Prostate gland (tissue), 2 donors: ENCODE measurements at regions not wholly inside any gene's neighbourhood (a gene's known extent, or its start where the extent isn't known, plus 50 kb on each side); places are given as distances from the start of the nearest gene placed in this dataset.

Experiments
- DNase-seq: peaks from one replicate; pipeline ENCODE4 v3.0.0-alpha.2; 2019; ENCODE audit warnings: low spot score
- H3K27ac ChIP-seq, 2 donors: fragments of 200-600 bp; sonication (generic); 2 replicates each; pipeline ENCODE4 v1.5.1; 2017 to 2019
- H3K27me3 ChIP-seq: fragments of 200-600 bp; sonication (generic); replicated peaks from 2 replicates; pipeline ENCODE4 v1.5.1; 2019; ENCODE audit not compliant: insufficient read depth
- H3K36me3 ChIP-seq, 2 donors: fragments of 200-600 bp; sonication (generic); 1 replicate in 1 of 2; 2 replicates in 1 of 2; pipeline versions ENCODE4 v1.5.1 to v1.8.1; 2017 to 2019
- H3K4me1 ChIP-seq: fragments of 200-600 bp; sonication (generic); replicated peaks from 2 replicates; pipeline ENCODE4 v1.5.1; 2019
- H3K4me3 ChIP-seq, 2 donors: fragments of 200-600 bp; sonication (generic); 2 replicates each; pipeline ENCODE4 v1.5.1; 2017 to 2019
- H3K9me3 ChIP-seq: fragments of 200-600 bp; sonication (generic); 2 replicates; pipeline ENCODE4 v1.5.1; 2017
- CTCF ChIP-seq, 4 experiments: fragments of 200-600 bp in 2 of 4; fragments of 450-650 bp in 2 of 4; sonication (generic) in 2 of 4; IDR thresholded peaks; 1 replicate in 3 of 4; 2 replicates in 1 of 4; pipeline ENCODE4 v1.5.1; 2016 to 2019; ENCODE audit warnings: antibody characterized with exemption in 4 of 4, mild to moderate bottlenecking in 2 of 4, moderate library complexity in 2 of 4
- POLR2A ChIP-seq: fragments of 450-650 bp; IDR thresholded peaks from one replicate; pipeline ENCODE4 v1.6.1; 2016; ENCODE audit warnings: antibody characterized with exemption, mild to moderate bottlenecking
- POLR2AphosphoS5 ChIP-seq: sonication (generic); formaldehyde crosslinking; IDR thresholded peaks from one replicate; pipeline ENCODE4 v1.6.1; 2017; ENCODE audit warnings: antibody characterized with exemption
- WGBS: methylation state at CpG from one replicate; pipeline ENCODE4 v1.1.5; 2018; 5-methylcytosine and 5-hydroxymethylcytosine counted together
- intact Hi-C: fragments of 100-400 bp; cut with DNase I; formaldehyde crosslinking; loops from one replicate; pipeline ENCODE4 v1.14.2; 2022

- intact Hi-C loops, result no loop called here
- Histone ChIP-seq H3K27ac (no peak overlapping the region), H3K36me3 (no peaks in the 10 kb centered on the region), H3K9me3 (no peaks in the 10 kb centered on the region), H3K4me1 (no peaks in the 10 kb centered on the region), H3K4me3 (no peak overlapping the region), H3K27me3 (no peaks in the 10 kb centered on the region)
- 98% methylated on average over 3 of the region's 3 CpGs for WGBS
- DNase-seq, result no peak
- TF ChIP-seq CTCF (IDR thresholded peaks at IDR 0.05) (no peak), POLR2AphosphoS5 (no peak), POLR2A (no peak)
These were observed 498.9 kb upstream of the EPHA7 start for GRCh38 chr6:93918258-93918657.

- intact Hi-C loops, result no loop called here
- Histone ChIP-seq H3K9me3 (no peaks in the 10 kb centered on the region), H3K4me1 (no peaks in the 10 kb centered on the region), H3K27ac (no peak overlapping the region), H3K27me3 (no peaks in the 10 kb centered on the region), H3K36me3 (no peaks in the 10 kb centered on the region), H3K4me3 (no peak overlapping the region)
- WGBS, result 97% methylated on average over 1 of the region's 1 CpG
- TF ChIP-seq POLR2A, result no peak
- no peak for TF ChIP-seq CTCF (IDR thresholded peaks at IDR 0.05)
- TF ChIP-seq POLR2AphosphoS5, result no peak
- no peak for DNase-seq
These were observed 497.9 kb upstream of the EPHA7 start for GRCh38 chr6:93917216-93917615.

- no peaks in the 10 kb centered on the region for H3K4me1 ChIP-seq
These were observed 497.4 kb upstream of the EPHA7 start for GRCh38 chr6:93916716-93917115.

GRCh38 chr6:93915961-93916360 is 496.6 kb upstream of the EPHA7 start:
- Histone ChIP-seq H3K9me3 (no peaks in the 10 kb centered on the region), H3K36me3 (no peaks in the 10 kb centered on the region), H3K27ac (no peak overlapping the region), H3K27me3 (no peaks in the 10 kb centered on the region), H3K4me3 (no peak overlapping the region), H3K4me1 (no peaks in the 10 kb centered on the region)
- TF ChIP-seq POLR2A (no peak), CTCF (IDR thresholded peaks at IDR 0.05) (no peak), POLR2AphosphoS5 (no peak)
- DNase-seq, result no peak
- intact Hi-C loops, result no loop called here

More at GRCh38 chr6:93916716-93917115, 497.4 kb upstream of the EPHA7 start:
- WGBS, result 76% methylated on average over 1 of the region's 1 CpG
- Histone ChIP-seq H3K27ac (no peak overlapping the region), H3K9me3 (no peaks in the 10 kb centered on the region), H3K4me3 (no peak overlapping the region), H3K27me3 (no peaks in the 10 kb centered on the region), H3K36me3 (no peaks in the 10 kb centered on the region)
- intact Hi-C loops, result no loop called here
- DNase-seq, result no peak
- TF ChIP-seq POLR2AphosphoS5 (no peak), POLR2A (no peak), CTCF (IDR thresholded peaks at IDR 0.05) (no peak)

- Histone ChIP-seq H3K27ac (no peak overlapping the region), H3K9me3 (no peaks in the 10 kb centered on the region), H3K27me3 (no peaks in the 10 kb centered on the region), H3K4me3 (no peak overlapping the region), H3K36me3 (no peaks in the 10 kb centered on the region), H3K4me1 (no peaks in the 10 kb centered on the region)
- intact Hi-C loops, result no loop called here
- WGBS, result 89% methylated on average over 5 of the region's 5 CpGs
- DNase-seq, result no peak
- TF ChIP-seq POLR2A (no peak), POLR2AphosphoS5 (no peak), CTCF (IDR thresholded peaks at IDR 0.05) (no peak)
These were observed 483.2 kb upstream of the EPHA7 start for GRCh38 chr6:93902517-93902916.
